Transverse colon (tissue), 4 donors: ENCODE measurements at regions not wholly inside any gene's neighbourhood (a gene's known extent, or its start where the extent isn't known, plus 50 kb on each side); places are given as distances from the start of the nearest gene placed in this dataset.

ENCODE experiments used
- DNase-seq: peaks from one replicate; pipeline ENCODE4 v3.0.0-alpha.2; 2019
- H3K27ac ChIP-seq, 4 donors: fragments of 200-600 bp; sonication (generic); 2 replicates each; pipeline ENCODE4 v1.5.1; 2016 to 2018; ENCODE audit warnings: inconsistent platforms in 4 of 4
- H3K27me3 ChIP-seq: fragments of 200-600 bp; sonication (generic); 2 replicates; pipeline ENCODE4 v1.5.1; 2017; ENCODE audit warnings: inconsistent platforms
- H3K36me3 ChIP-seq, 4 donors: fragments of 200-600 bp; sonication (generic); 2 replicates each; pipeline ENCODE4 v1.5.1; 2017 to 2019; ENCODE audit warnings: inconsistent platforms in 4 of 4
- H3K4me1 ChIP-seq, 4 donors: fragments of 200-600 bp; sonication (generic); 2 replicates each; pipeline ENCODE4 v1.5.1; 2017 to 2020; ENCODE audit warnings: inconsistent platforms in 4 of 4
- H3K4me3 ChIP-seq, 4 donors: fragments of 200-600 bp; sonication (generic); 1 replicate in 1 of 4; 2 replicates in 3 of 4; pipeline versions ENCODE4 v1.5.1 to v1.6.1; 2017 to 2019; ENCODE audit warnings: inconsistent platforms in 4 of 4
- H3K9me3 ChIP-seq, 2 donors: fragments of 200-600 bp; sonication (generic); 2 replicates each; pipeline ENCODE4 v1.5.1; 2017 to 2019; ENCODE audit warnings: inconsistent platforms in 2 of 2
- CTCF ChIP-seq, 5 experiments: fragments of 200-600 bp in 3 of 5; fragments of 450-650 bp in 2 of 5; sonication (generic) in 3 of 5; IDR thresholded peaks; 1 replicate in 2 of 5; 2 replicates in 3 of 5; pipeline ENCODE4 v1.5.1; 2016 to 2017; ENCODE audit warnings: antibody characterized with exemption in 5 of 5, inconsistent platforms in 3 of 5, mild to moderate bottlenecking in 2 of 5, moderate library complexity in 1 of 5
- EP300 ChIP-seq: sonication (generic); formaldehyde crosslinking; IDR thresholded peaks from one replicate; pipeline ENCODE4 v1.6.1; 2017; ENCODE audit warnings: antibody characterized with exemption, low read depth
- POLR2A ChIP-seq: fragments of 450-650 bp; IDR thresholded peaks from one replicate; pipeline ENCODE4 v1.6.1; 2016; ENCODE audit warnings: antibody characterized with exemption, mild to moderate bottlenecking, moderate library complexity
- POLR2AphosphoS5 ChIP-seq, 3 donors: sonication (generic); formaldehyde crosslinking; IDR thresholded peaks; one replicate each; pipeline ENCODE4 v1.6.1; 2016; ENCODE audit warnings: antibody characterized with exemption in 3 of 3
- WGBS, 2 donors: methylation state at CpG; one replicate each; pipeline ENCODE4 v1.1.5; 2018; ENCODE audit warnings: low coverage in 1 of 2; 5-methylcytosine and 5-hydroxymethylcytosine counted together
- in situ Hi-C, 4 donors: fragments of 200-750 bp; cut with MboI; loops; one replicate each; pipeline versions ENCODE4 v1.15.0 to v1.15.1; 2017; ENCODE audit warnings: low sequenced_read_pairs in 3 of 4, low pct_ligation_motif_present in 1 of 4, low pct_unique_long_range_greater_than_20kb in 1 of 4
- intact Hi-C: fragments of 100-400 bp; cut with DNase I; formaldehyde crosslinking; loops from one replicate; pipeline ENCODE4 v1.15.1; 2023; ENCODE audit warnings: low total_unique reads

- Histone ChIP-seq H3K27me3 (no peaks in the 10 kb centered on the region), H3K4me1 (no peaks in the 10 kb centered on the region), H3K27ac (no peak overlapping the region), H3K36me3 (no peaks in the 10 kb centered on the region), H3K9me3 (no peaks in the 10 kb centered on the region), H3K4me3 (no peak overlapping the region)
- intact Hi-C loops: no loop called here
- TF ChIP-seq POLR2AphosphoS5 (IDR thresholded peaks at IDR 0.05) (no peak), EP300 (no peak), CTCF (IDR thresholded peaks at IDR 0.05) (no peak), POLR2A (no peak)
- in situ Hi-C loops: no loop called here
- WGBS, 2 donors: 60 to 75% methylated on average over 2 of the region's 2 CpGs
- DNase-seq: no peak
These were observed 672.8 kb downstream of the PCDH7 start for GRCh38 chr4:31392923-31393322.

- intact Hi-C loops (no loop called here), in situ Hi-C loops (no loop called here)
- Histone ChIP-seq H3K27me3 (no peaks in the 10 kb centered on the region), H3K9me3 (no peaks in the 10 kb centered on the region), H3K27ac (no peak overlapping the region), H3K4me1 (peaks cover 0 to 10% (median 7%) of the 10 kb centered on the region in 4 donors), H3K4me3 (no peak overlapping the region), H3K36me3 (no peaks in the 10 kb centered on the region)
- no peak for DNase-seq
- TF ChIP-seq EP300 (no peak), CTCF (IDR thresholded peaks at IDR 0.05) (no peak), POLR2AphosphoS5 (IDR thresholded peaks at IDR 0.05) (no peak), POLR2A (no peak)
- 61 to 76% methylated on average over 3 of the region's 3 CpGs for WGBS, 2 donors
These were observed 688.0 kb downstream of the PCDH7 start for GRCh38 chr4:31408121-31408520.

DNA sequence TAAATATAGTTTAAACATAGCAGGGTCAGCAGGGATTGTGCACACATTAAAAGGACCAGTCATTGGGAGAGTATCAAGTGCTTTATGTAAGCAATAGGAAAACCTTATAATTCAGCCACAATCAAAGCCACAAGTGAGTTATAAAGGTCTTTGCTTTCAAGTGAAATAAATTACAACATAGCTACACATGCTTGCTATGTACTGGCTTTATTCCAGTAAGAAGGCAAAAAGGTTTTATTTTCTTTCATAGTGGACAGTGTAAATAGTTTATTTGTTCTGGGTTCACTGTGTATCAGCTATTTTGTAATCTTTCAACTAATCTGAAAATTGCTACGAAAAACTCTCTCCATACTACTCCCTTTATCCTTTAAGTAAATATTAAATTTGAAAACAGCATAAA is 691.4 kb downstream of the PCDH7 start:
- no peak for DNase-seq
- WGBS, 2 donors: 37 to 40% methylated on average over 1 of the region's 1 CpG
- intact Hi-C loops (no loop called here), in situ Hi-C loops (no loop called here)
- Histone ChIP-seq H3K27me3 (no peaks in the 10 kb centered on the region), H3K4me3 (no peak overlapping the region), H3K27ac (no peak overlapping the region), H3K4me1 (peaks cover 0 to 28% (median 15%) of the 10 kb centered on the region in 4 donors), H3K9me3 (no peaks in the 10 kb centered on the region), H3K36me3 (no peaks in the 10 kb centered on the region)
- TF ChIP-seq POLR2AphosphoS5 (IDR thresholded peaks at IDR 0.05): no peak
- TF ChIP-seq EP300: no peak
- no peak for TF ChIP-seq POLR2A
- TF ChIP-seq CTCF (IDR thresholded peaks at IDR 0.05): no peak

DNA sequence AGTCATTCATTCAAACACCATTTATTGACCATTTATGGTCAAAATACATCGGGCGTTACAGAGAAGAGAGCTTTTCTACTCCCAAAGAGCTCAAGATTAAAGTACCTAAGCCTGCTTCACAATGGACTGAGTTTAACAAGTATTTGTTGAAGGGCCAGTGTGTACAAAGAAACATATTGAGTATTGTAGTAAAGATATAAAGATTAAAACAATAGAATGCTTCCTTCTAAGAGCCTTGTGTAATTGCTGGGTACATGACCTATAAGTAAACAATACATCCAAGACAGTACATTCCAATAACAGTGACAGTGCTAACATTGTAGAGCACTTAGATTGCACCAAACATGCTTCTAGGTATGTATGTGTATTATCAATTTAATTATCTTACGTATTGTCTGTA is 695.5 kb downstream of the PCDH7 start:
- no peaks in the 10 kb centered on the region for H3K27me3 ChIP-seq
- H3K4me1 ChIP-seq: peaks cover 0 to 28% (median 15%) of the 10 kb centered on the region in 4 donors
- no peaks in the 10 kb centered on the region for H3K9me3 ChIP-seq
- in situ Hi-C loops (no loop called here), intact Hi-C loops (no loop called here)
- no peaks in the 10 kb centered on the region for H3K36me3 ChIP-seq
- H3K27ac ChIP-seq: no peak overlapping the region
- 53 to 60% methylated on average over 3 of the region's 3 CpGs for WGBS, 2 donors
- H3K4me3 ChIP-seq: no peak overlapping the region
- TF ChIP-seq POLR2A (no peak), POLR2AphosphoS5 (IDR thresholded peaks at IDR 0.05) (no peak), CTCF (IDR thresholded peaks at IDR 0.05) (no peak), EP300 (no peak)
- no peak for DNase-seq
